ENCODE measurements at regions not wholly inside any gene's neighbourhood (a gene's known extent, or its start where the extent isn't known, plus 50 kb on each side); places are given as distances from the start of the nearest gene placed in this dataset.

DNA sequence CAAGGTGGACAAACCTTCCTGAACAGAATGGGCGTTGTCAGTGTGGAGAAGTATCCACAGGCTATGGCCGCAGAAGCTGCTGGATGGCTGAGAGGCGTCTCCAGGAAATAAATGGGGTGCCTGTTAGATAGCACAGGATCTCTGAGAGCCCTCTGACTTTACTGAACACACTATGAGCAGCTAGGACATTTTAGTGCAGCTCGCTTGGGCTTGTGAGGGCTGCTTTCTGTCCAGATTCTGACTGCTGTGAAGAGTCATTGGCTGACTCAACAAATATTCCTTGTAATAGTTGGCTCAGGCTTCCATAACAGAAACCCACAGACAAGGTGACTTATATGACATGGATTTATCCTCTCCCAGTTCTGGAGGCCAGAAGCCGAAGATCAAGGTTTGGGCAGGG, 100.2 kb upstream of the SNTG2 start:
- TF ChIP-seq, protein P1, sequence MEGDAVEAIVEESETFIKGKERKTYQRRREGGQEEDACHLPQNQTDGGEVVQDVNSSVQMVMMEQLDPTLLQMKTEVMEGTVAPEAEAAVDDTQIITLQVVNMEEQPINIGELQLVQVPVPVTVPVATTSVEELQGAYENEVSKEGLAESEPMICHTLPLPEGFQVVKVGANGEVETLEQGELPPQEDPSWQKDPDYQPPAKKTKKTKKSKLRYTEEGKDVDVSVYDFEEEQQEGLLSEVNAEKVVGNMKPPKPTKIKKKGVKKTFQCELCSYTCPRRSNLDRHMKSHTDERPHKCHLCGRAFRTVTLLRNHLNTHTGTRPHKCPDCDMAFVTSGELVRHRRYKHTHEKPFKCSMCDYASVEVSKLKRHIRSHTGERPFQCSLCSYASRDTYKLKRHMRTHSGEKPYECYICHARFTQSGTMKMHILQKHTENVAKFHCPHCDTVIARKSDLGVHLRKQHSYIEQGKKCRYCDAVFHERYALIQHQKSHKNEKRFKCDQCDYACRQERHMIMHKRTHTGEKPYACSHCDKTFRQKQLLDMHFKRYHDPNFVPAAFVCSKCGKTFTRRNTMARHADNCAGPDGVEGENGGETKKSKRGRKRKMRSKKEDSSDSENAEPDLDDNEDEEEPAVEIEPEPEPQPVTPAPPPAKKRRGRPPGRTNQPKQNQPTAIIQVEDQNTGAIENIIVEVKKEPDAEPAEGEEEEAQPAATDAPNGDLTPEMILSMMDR (IDR thresholded peaks at IDR 0.05; ENCODE audit: low read length), result no peak
- TF ChIP-seq EZH2 (optimal IDR thresholded peaks at IDR 0.05; ENCODE audit: low read depth, low read length), result no peak

All from MM.1S (cell line).